ENCODE measurements at regions not wholly inside any gene's neighbourhood (a gene's known extent, or its start where the extent isn't known, plus 50 kb on each side); places are given as distances from the start of the nearest gene placed in this dataset.

DNA sequence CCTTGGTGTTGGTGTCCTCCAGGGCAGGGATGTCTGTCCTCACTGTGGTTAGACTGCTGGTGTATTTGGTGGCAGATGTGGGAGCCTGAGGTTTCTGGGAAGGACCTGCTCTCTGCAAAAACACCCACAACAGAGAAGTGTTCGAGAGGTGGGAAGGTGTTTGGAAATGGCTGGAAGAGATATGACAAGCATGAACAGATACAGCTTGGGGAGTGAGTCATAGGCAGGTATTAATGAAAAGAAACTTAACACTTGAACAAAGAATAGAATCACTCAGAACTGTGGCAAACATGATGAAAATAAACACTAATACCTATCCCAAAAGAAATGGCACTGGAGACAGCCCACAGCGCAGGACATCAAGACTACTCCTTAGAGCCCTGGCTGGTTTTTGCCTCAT lies 192.4 kb upstream of the RORA start:
- TF ChIP-seq, protein P1, sequence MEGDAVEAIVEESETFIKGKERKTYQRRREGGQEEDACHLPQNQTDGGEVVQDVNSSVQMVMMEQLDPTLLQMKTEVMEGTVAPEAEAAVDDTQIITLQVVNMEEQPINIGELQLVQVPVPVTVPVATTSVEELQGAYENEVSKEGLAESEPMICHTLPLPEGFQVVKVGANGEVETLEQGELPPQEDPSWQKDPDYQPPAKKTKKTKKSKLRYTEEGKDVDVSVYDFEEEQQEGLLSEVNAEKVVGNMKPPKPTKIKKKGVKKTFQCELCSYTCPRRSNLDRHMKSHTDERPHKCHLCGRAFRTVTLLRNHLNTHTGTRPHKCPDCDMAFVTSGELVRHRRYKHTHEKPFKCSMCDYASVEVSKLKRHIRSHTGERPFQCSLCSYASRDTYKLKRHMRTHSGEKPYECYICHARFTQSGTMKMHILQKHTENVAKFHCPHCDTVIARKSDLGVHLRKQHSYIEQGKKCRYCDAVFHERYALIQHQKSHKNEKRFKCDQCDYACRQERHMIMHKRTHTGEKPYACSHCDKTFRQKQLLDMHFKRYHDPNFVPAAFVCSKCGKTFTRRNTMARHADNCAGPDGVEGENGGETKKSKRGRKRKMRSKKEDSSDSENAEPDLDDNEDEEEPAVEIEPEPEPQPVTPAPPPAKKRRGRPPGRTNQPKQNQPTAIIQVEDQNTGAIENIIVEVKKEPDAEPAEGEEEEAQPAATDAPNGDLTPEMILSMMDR (IDR thresholded peaks at IDR 0.05): no peak
- TF ChIP-seq POLR2A (IDR thresholded peaks at IDR 0.05): no peak

Data from body of pancreas (tissue), 4 donors.